ENCODE measurements at regions not wholly inside any gene's neighbourhood (a gene's known extent, or its start where the extent isn't known, plus 50 kb on each side); places are given as distances from the start of the nearest gene placed in this dataset.

- Histone ChIP-seq H3K4me3 (no peak overlapping the region), H3K4me1 (no peaks in the 10 kb centered on the region), H3K36me3 (no peaks in the 10 kb centered on the region), H3K27me3 (replicated peaks in 1 of 7) (no peaks in the 10 kb centered on the region), H3K27ac (no peak overlapping the region), H3K9me3 (peaks cover 0 to 19% (median 5%) of the 10 kb centered on the region in 8 donors)
- intact Hi-C loops (cut with DNase I; ENCODE audit: low total_unique reads) = no loop called here
- no peak for TF ChIP-seq POLR2AphosphoS5 (IDR thresholded peaks at IDR 0.05)
- TF ChIP-seq CTCF (IDR thresholded peaks at IDR 0.05 in 8 of 11, conservative IDR thresholded peaks at IDR 0.05 in 3 of 11) = no peak
- no peak for TF ChIP-seq POLR2A (IDR thresholded peaks at IDR 0.05)
- DNase-seq = no peak
- 59 to 81% (median 70%) methylated on average over 3 of the region's 3 CpGs for WGBS, 5 donors
Observed at GRCh38 chr10:44492678-44493077, 107.8 kb upstream of the CXCL12 start.

- TF ChIP-seq POLR2AphosphoS5 (IDR thresholded peaks at IDR 0.05) (no peak), CTCF (IDR thresholded peaks at IDR 0.05 in 8 of 11, conservative IDR thresholded peaks at IDR 0.05 in 3 of 11) (no peak), POLR2A (IDR thresholded peaks at IDR 0.05) (no peak)
- Histone ChIP-seq H3K4me3 (no peak overlapping the region), H3K9me3 (peaks cover 0 to 12% (median 0%) of the 10 kb centered on the region in 8 donors), H3K36me3 (no peaks in the 10 kb centered on the region), H3K27ac (no peak overlapping the region), H3K27me3 (replicated peaks in 1 of 7) (no peaks in the 10 kb centered on the region), H3K4me1 (no peaks in the 10 kb centered on the region)
- 47 to 86% (median 65%) methylated on average over 5 of the region's 5 CpGs for WGBS, 5 donors
- intact Hi-C loops (cut with DNase I; ENCODE audit: low total_unique reads) = no loop called here
- DNase-seq = no peak
Observed at GRCh38 chr10:44498222-44498621, 113.3 kb upstream of the CXCL12 start.

GRCh38 chr10:44500451-44500850, 115.6 kb upstream of the CXCL12 start:
- Histone ChIP-seq H3K36me3 (no peaks in the 10 kb centered on the region), H3K27me3 (replicated peaks in 1 of 7) (no peaks in the 10 kb centered on the region), H3K9me3 (peaks cover 0 to 12% (median 0%) of the 10 kb centered on the region in 8 donors), H3K27ac (no peak overlapping the region), H3K4me1 (no peaks in the 10 kb centered on the region), H3K4me3 (no peak overlapping the region)
- DNase-seq = no peak
- TF ChIP-seq POLR2A (IDR thresholded peaks at IDR 0.05) = no peak
- TF ChIP-seq CTCF (IDR thresholded peaks at IDR 0.05 in 8 of 11, conservative IDR thresholded peaks at IDR 0.05 in 3 of 11) = no peak
- TF ChIP-seq POLR2AphosphoS5 (IDR thresholded peaks at IDR 0.05) = no peak
- WGBS, 5 donors = 3 to 96% (median 41%) methylated on average over 1 of the region's 1 CpG
- intact Hi-C loops (cut with DNase I; ENCODE audit: low total_unique reads) = no loop called here

- H3K27ac ChIP-seq = no peak overlapping the region
- intact Hi-C loops (cut with DNase I; ENCODE audit: low total_unique reads) = no loop called here
- no peak overlapping the region for H3K4me3 ChIP-seq
- H3K9me3 ChIP-seq = no peaks in the 10 kb centered on the region
- no peaks in the 10 kb centered on the region for H3K27me3 ChIP-seq (replicated peaks in 1 of 7)
- TF ChIP-seq POLR2A (IDR thresholded peaks at IDR 0.05) (no peak), CTCF (IDR thresholded peaks at IDR 0.05 in 8 of 11, conservative IDR thresholded peaks at IDR 0.05 in 3 of 11) (no peak), POLR2AphosphoS5 (IDR thresholded peaks at IDR 0.05) (no peak)
- 68 to 85% (median 74%) methylated on average over 3 of the region's 3 CpGs for WGBS, 5 donors
- no peak for DNase-seq
- H3K4me1 ChIP-seq = no peaks in the 10 kb centered on the region
- H3K36me3 ChIP-seq = no peaks in the 10 kb centered on the region
Observed at GRCh38 chr10:44506386-44506785, 121.5 kb upstream of the CXCL12 start.

Measured in spleen (tissue), 11 donors.